GM23248 (cell line): ENCODE measurements at regions not wholly inside any gene's neighbourhood (a gene's known extent, or its start where the extent isn't known, plus 50 kb on each side); places are given as distances from the start of the nearest gene placed in this dataset.

Experiments
- EZH2 ChIP-seq: fragments of 200-600 bp; sonication (generic); IDR thresholded peaks from 2 replicates; pipeline ENCODE4 v1.6.1; 2018; ENCODE audit warnings: antibody characterized with exemption, mild to moderate bottlenecking; ENCODE audit not compliant: insufficient read depth, poor library complexity, severe bottlenecking
- EZH2phosphoT487 ChIP-seq: fragments of 200-600 bp; sonication (generic); IDR thresholded peaks from 2 replicates; pipeline ENCODE4 v1.6.1; 2018; ENCODE audit warnings: antibody characterized with exemption, moderate library complexity, mild to moderate bottlenecking, low read depth; ENCODE audit not compliant: insufficient read depth

DNA sequence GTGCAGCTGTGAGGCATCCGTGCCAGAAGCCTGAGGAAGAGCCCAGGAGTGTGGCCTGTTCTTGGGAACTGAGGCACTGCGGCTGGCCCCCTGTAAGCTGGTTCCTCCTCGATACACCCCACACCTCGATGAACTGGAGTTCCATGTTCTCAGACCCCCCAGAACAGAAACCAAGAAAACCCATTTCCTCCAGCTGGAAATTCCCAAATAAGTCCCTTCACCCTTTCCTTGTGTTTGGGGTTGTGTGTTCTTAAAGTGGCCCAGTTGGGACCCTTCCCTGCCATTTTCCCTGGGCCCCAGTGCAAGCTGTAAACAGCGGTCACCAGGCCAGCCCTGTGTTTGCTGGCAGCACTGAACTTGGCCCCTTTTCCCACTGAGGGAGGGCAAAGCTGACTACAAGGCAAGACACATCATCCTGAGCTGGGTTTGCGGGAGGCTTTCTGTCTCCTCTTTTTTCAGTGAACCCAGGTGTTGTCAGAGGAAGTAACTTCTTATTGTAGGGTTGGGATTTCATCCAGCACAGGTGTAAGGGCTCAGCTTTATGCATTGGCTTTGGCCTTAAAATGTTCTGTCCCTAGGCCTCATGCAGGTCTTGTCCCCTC, 60.1 kb upstream of the MPEG1 start:
- TF ChIP-seq EZH2phosphoT487 (no peak), EZH2 (no peak)
